ENCODE measurements at regions not wholly inside any gene's neighbourhood (a gene's known extent, or its start where the extent isn't known, plus 50 kb on each side); places are given as distances from the start of the nearest gene placed in this dataset.
A peak's percentile ranks its signal among the peaks of the same experiment; 100 is the strongest.

GRCh38 chr2:151049746-151050145 is 211.9 kb downstream of the RBM43 start:
- no peak overlapping the region for H3K27ac ChIP-seq
- WGBS, 2 donors: 40 to 67% methylated on average over 1 of the region's 1 CpG
- H3K9me3 ChIP-seq: no peaks in the 10 kb centered on the region
- peaks cover 0 to 7% (median 0%) of the 10 kb centered on the region in 3 donors for H3K4me1 ChIP-seq
- H3K27me3 ChIP-seq: no peaks in the 10 kb centered on the region
- intact Hi-C loops (cut with DNase I): no loop called here
- H3K4me3 ChIP-seq: no peak overlapping the region
- DNase-seq: no peak
- TF ChIP-seq POLR2A (IDR thresholded peaks at IDR 0.05): no peak
- TF ChIP-seq, protein P1, sequence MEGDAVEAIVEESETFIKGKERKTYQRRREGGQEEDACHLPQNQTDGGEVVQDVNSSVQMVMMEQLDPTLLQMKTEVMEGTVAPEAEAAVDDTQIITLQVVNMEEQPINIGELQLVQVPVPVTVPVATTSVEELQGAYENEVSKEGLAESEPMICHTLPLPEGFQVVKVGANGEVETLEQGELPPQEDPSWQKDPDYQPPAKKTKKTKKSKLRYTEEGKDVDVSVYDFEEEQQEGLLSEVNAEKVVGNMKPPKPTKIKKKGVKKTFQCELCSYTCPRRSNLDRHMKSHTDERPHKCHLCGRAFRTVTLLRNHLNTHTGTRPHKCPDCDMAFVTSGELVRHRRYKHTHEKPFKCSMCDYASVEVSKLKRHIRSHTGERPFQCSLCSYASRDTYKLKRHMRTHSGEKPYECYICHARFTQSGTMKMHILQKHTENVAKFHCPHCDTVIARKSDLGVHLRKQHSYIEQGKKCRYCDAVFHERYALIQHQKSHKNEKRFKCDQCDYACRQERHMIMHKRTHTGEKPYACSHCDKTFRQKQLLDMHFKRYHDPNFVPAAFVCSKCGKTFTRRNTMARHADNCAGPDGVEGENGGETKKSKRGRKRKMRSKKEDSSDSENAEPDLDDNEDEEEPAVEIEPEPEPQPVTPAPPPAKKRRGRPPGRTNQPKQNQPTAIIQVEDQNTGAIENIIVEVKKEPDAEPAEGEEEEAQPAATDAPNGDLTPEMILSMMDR (IDR thresholded peaks at IDR 0.05): no peak
- no peaks in the 10 kb centered on the region for H3K36me3 ChIP-seq

DNA sequence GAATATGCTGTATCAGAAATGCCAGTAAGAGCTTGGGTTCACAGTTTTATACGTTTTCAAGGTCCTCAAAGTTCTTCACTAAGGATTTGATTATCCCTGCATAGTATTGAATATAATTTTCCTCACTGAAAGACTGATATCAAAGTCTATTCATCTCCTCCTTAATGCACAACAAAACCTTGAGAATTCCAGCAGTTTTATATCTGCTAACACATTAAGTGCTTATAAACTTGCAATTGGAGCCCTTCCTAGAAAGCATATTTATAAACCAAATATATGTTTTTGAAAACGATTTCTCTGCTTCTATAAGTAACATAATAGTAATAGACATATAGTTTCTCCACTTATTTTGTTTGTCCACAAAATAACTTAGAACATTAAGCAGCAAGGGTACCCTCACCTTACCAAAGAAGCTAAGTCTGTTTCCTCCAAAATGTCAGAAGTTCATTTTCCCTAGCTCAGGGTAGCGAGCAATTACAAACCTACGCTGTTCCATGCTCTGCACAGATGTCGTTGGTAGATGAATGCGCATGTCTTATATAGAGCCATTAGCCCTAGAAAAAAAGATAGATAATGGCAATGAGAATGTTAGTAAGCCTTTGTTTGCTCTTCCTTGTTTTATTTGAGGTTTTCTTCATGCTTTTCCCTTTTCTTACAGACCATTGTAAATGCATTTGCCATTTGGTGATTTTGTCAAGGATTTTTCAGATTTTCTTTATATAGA is 213.2 kb downstream of the RBM43 start:
- no peak overlapping the region for H3K4me3 ChIP-seq
- peaks cover 0 to 14% (median 0%) of the 10 kb centered on the region in 3 donors for H3K4me1 ChIP-seq
- no peaks in the 10 kb centered on the region for H3K27me3 ChIP-seq
- 82 to 88% methylated on average over 6 of the region's 6 CpGs for WGBS, 2 donors
- no peaks in the 10 kb centered on the region for H3K36me3 ChIP-seq
- TF ChIP-seq, protein P1 (IDR thresholded peaks at IDR 0.05): no peak
- TF ChIP-seq POLR2A (IDR thresholded peaks at IDR 0.05): no peak
- no peak for DNase-seq
- intact Hi-C loops (cut with DNase I): no loop called here
- H3K27ac ChIP-seq: no peak overlapping the region
- H3K9me3 ChIP-seq: no peaks in the 10 kb centered on the region

- TF ChIP-seq, protein P1 (IDR thresholded peaks at IDR 0.05): no peak
- TF ChIP-seq POLR2A (IDR thresholded peaks at IDR 0.05): no peak
- Histone ChIP-seq H3K27me3 (no peaks in the 10 kb centered on the region), H3K36me3 (no peaks in the 10 kb centered on the region), H3K4me3 (no peak overlapping the region), H3K27ac (peak overlapping the region in 2 of 4 donors; percentile 31 to 48), H3K9me3 (no peaks in the 10 kb centered on the region), H3K4me1 (peaks cover 0 to 38% (median 0%) of the 10 kb centered on the region in 3 donors)
- DNase-seq: no peak
- intact Hi-C loops (cut with DNase I): no loop called here
- 33 to 39% methylated on average over 5 of the region's 5 CpGs for WGBS, 2 donors
Measured at GRCh38 chr2:151043484-151043883, 218.2 kb downstream of the RBM43 start.

DNA sequence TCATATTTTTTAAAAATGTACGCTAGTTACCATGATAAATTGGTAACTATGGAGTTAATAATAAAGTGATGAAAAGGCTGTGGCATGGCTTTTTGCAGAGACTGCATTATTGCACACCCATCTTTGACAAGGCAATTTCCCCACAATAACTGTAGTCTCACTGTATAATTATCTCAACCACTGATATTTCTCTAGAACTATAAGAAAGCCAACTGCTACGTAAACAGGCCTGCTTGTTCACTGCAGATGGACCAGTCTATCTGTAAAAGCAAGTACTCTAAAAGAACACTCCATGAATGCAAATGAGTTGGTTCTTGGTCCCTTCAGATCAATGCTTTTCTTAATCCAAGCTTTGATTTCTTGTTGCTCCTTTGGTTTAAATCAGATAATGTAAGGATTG is 218.7 kb downstream of the RBM43 start:
- H3K4me1 ChIP-seq: peaks cover 0 to 38% (median 0%) of the 10 kb centered on the region in 3 donors
- no peaks in the 10 kb centered on the region for H3K27me3 ChIP-seq
- intact Hi-C loops (cut with DNase I): no loop called here
- H3K36me3 ChIP-seq: no peaks in the 10 kb centered on the region
- H3K27ac ChIP-seq: peak overlapping the region in 2 of 4 donors; percentile 31 to 48
- DNase-seq: no peak
- no peak overlapping the region for H3K4me3 ChIP-seq
- 84 to 92% methylated on average over 2 of the region's 2 CpGs for WGBS, 2 donors
- no peaks in the 10 kb centered on the region for H3K9me3 ChIP-seq
- no peak for TF ChIP-seq POLR2A (IDR thresholded peaks at IDR 0.05)
- TF ChIP-seq, protein P1 (IDR thresholded peaks at IDR 0.05): no peak

DNA sequence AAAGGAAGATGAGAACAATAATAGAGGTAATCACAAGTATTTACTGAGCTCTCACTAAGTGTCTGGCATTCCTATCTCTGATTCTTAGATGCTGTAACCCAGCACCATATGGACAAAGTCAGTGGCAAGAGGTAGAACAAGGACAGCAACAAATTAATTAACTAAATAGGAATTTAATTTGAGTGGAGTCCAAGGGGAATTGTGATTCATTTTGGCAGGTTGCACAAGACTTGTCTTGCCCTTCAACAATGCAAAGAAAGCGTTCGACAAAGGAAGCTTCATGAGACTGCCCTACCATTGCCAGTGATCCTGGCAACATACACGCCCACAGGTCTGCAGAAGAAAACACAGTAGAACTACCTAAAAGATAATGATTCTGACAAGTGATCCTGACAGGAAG is 221.6 kb downstream of the RBM43 start:
- Histone ChIP-seq H3K27ac (peak overlapping the region in 2 of 4 donors; percentile 41 to 50), H3K9me3 (no peaks in the 10 kb centered on the region), H3K36me3 (no peaks in the 10 kb centered on the region), H3K27me3 (no peaks in the 10 kb centered on the region), H3K4me3 (no peak overlapping the region), H3K4me1 (peaks cover 0 to 38% (median 0%) of the 10 kb centered on the region in 3 donors)
- intact Hi-C loops (cut with DNase I): no loop called here
- TF ChIP-seq POLR2A (IDR thresholded peaks at IDR 0.05): no peak
- TF ChIP-seq, protein P1 (IDR thresholded peaks at IDR 0.05): no peak
- no peak for DNase-seq
- 41 to 46% methylated on average over 3 of the region's 3 CpGs for WGBS, 2 donors

All from esophagus squamous epithelium (tissue), 5 donors.